Fibroblast of lung (primary cell): ENCODE measurements at regions not wholly inside any gene's neighbourhood (a gene's known extent, or its start where the extent isn't known, plus 50 kb on each side); places are given as distances from the start of the nearest gene placed in this dataset.
A peak's percentile ranks its signal among the peaks of the same experiment; 100 is the strongest.

Source experiments
- DNase-seq, 2 donors: peaks; one replicate each; pipeline versions ENCODE4 v3.0.0 to v3.0.0-alpha.2; 2010; ENCODE audit warnings: low read depth in 2 of 2
- H2AFZ ChIP-seq: 2 replicates; pipeline ENCODE4 v1.5.1; 2012; ENCODE audit warnings: low read length, control low read depth, inconsistent platforms
- H3K27ac ChIP-seq: 2 replicates; pipeline ENCODE4 v1.5.1; 2011; ENCODE audit warnings: low read length, control low read depth; ENCODE audit not compliant: insufficient read depth
- H3K27me3 ChIP-seq: 2 replicates; pipeline ENCODE4 v1.5.1; 2011; ENCODE audit warnings: mild to moderate bottlenecking, low read length; ENCODE audit not compliant: control insufficient read depth, insufficient read depth
- H3K36me3 ChIP-seq: 2 replicates; pipeline ENCODE4 v1.5.1; 2011; ENCODE audit warnings: low read length; ENCODE audit not compliant: control insufficient read depth, insufficient read depth
- H3K4me1 ChIP-seq: 2 replicates; pipeline ENCODE4 v1.5.1; 2011; ENCODE audit warnings: low read length; ENCODE audit not compliant: control insufficient read depth, insufficient read depth; ENCODE audit errors: extremely low read depth
- H3K4me2 ChIP-seq: 2 replicates; pipeline ENCODE4 v1.5.1; 2011; ENCODE audit warnings: low read length, control low read depth; ENCODE audit not compliant: insufficient read depth; ENCODE audit errors: extremely low read depth
- H3K4me3 ChIP-seq, 4 experiments: fragments of 200-600 bp in 1 of 4; sonication (generic) in 1 of 4; replicated peaks in 1 of 4; 2 replicates each; pipeline ENCODE4 v1.5.1; 2011 to 2016; ENCODE audit warnings: low read length in 4 of 4, low read depth in 3 of 4, mild to moderate bottlenecking in 3 of 4, control low read depth in 2 of 4, inconsistent platforms in 1 of 4, mixed read lengths in 1 of 4; ENCODE audit not compliant: insufficient read depth in 1 of 4; ENCODE audit errors: control extremely low read depth in 1 of 4
- H3K79me2 ChIP-seq: 2 replicates; pipeline ENCODE4 v1.5.1; 2012; ENCODE audit warnings: mild to moderate bottlenecking, low read length, inconsistent platforms; ENCODE audit not compliant: control insufficient read depth, insufficient read depth
- H3K9ac ChIP-seq: 2 replicates; pipeline ENCODE4 v1.5.1; 2011; ENCODE audit warnings: mild to moderate bottlenecking, low read length, control low read depth; ENCODE audit not compliant: insufficient read depth
- H3K9me3 ChIP-seq: 2 replicates; pipeline ENCODE4 v1.5.1; 2012; ENCODE audit warnings: low read depth, low read length; ENCODE audit not compliant: control insufficient read depth, insufficient read depth
- H4K20me1 ChIP-seq: 2 replicates; pipeline ENCODE4 v1.5.1; 2011; ENCODE audit warnings: low read length; ENCODE audit not compliant: control insufficient read depth, insufficient read depth; ENCODE audit errors: extremely low read depth
- CTCF ChIP-seq, 2 donors: IDR thresholded peaks in 1 of 2; conservative IDR thresholded peaks in 1 of 2; 1 replicate in 1 of 2; 2 replicates in 1 of 2; pipeline ENCODE4 v1.5.1; 2011 to 2012; ENCODE audit warnings: low read length in 2 of 2, control low read depth in 1 of 2, inconsistent platforms in 1 of 2, low read depth in 1 of 2, mild to moderate bottlenecking in 1 of 2
- EZH2 ChIP-seq: IDR thresholded peaks from 2 replicates; pipeline ENCODE4 v1.5.1; 2012; ENCODE audit warnings: low read length, control low read depth, mild to moderate bottlenecking; ENCODE audit errors: missing control alignments

GRCh38 chr7:431041-431440 is 88.6 kb downstream of the PDGFA start:
- no peak for TF ChIP-seq EZH2
- no peak for TF ChIP-seq CTCF (conservative IDR thresholded peaks at IDR 0.05 in 1 of 2, IDR thresholded peaks at IDR 0.05 in 1 of 2; ENCODE audit: low read depth in 1 of 2, low read length in 2 of 2)
- H3K27ac ChIP-seq: no peak overlapping the region

GRCh38 chr7:431658-432111 is 88.0 kb downstream of the PDGFA start:
- H3K9me3 ChIP-seq: no peaks in the 10 kb centered on the region
- H3K4me2 ChIP-seq: no peak overlapping the region
- TF ChIP-seq EZH2: no peak
- no peak for TF ChIP-seq CTCF (conservative IDR thresholded peaks at IDR 0.05 in 1 of 2, IDR thresholded peaks at IDR 0.05 in 1 of 2; ENCODE audit: low read depth in 1 of 2, low read length in 2 of 2)
- peak in 1 of 2 donors; percentile 39 for DNase-seq
- no peaks in the 10 kb centered on the region for H4K20me1 ChIP-seq
- no peaks in the 10 kb centered on the region for H3K4me1 ChIP-seq
- H3K27ac ChIP-seq: no peak overlapping the region
- no peak overlapping the region for H3K9ac ChIP-seq
- H3K79me2 ChIP-seq: no peaks in the 10 kb centered on the region
- no peak overlapping the region for H2AFZ ChIP-seq
- no peak overlapping the region for H3K4me3 ChIP-seq
- no peaks in the 10 kb centered on the region for H3K27me3 ChIP-seq
- H3K36me3 ChIP-seq: no peaks in the 10 kb centered on the region

More at GRCh38 chr7:431041-431440, 88.6 kb downstream of the PDGFA start:
- no peaks in the 10 kb centered on the region for H3K4me1 ChIP-seq
- H4K20me1 ChIP-seq: no peaks in the 10 kb centered on the region
- H3K9me3 ChIP-seq: no peaks in the 10 kb centered on the region
- H3K79me2 ChIP-seq: no peaks in the 10 kb centered on the region
- H3K27me3 ChIP-seq: no peaks in the 10 kb centered on the region
- DNase-seq: no peak
- H3K4me3 ChIP-seq: no peak overlapping the region
- no peak overlapping the region for H3K9ac ChIP-seq
- no peaks in the 10 kb centered on the region for H3K36me3 ChIP-seq
- no peak overlapping the region for H3K4me2 ChIP-seq
- H2AFZ ChIP-seq: no peak overlapping the region

- Histone ChIP-seq H3K36me3 (no peaks in the 10 kb centered on the region), H3K27ac (no peak overlapping the region), H3K4me2 (no peak overlapping the region), H3K4me3 (no peak overlapping the region), H3K27me3 (no peaks in the 10 kb centered on the region), H3K9ac (no peak overlapping the region), H2AFZ (no peak overlapping the region), H3K4me1 (no peaks in the 10 kb centered on the region), H3K9me3 (no peaks in the 10 kb centered on the region), H3K79me2 (no peaks in the 10 kb centered on the region), H4K20me1 (no peaks in the 10 kb centered on the region)
- TF ChIP-seq CTCF (conservative IDR thresholded peaks at IDR 0.05 in 1 of 2, IDR thresholded peaks at IDR 0.05 in 1 of 2; ENCODE audit: low read depth in 1 of 2, low read length in 2 of 2) (no peak), EZH2 (no peak)
- no peak for DNase-seq
Measured at GRCh38 chr7:432256-432655, 87.4 kb downstream of the PDGFA start.
